Astrocyte (in vitro differentiated cells and primary cell): ENCODE measurements at regions not wholly inside any gene's neighbourhood (a gene's known extent, or its start where the extent isn't known, plus 50 kb on each side); places are given as distances from the start of the nearest gene placed in this dataset.

Experiments used
- CTCF ChIP-seq: IDR thresholded peaks from 2 replicates; pipeline ENCODE4 v1.5.1; 2011; ENCODE audit warnings: low read depth, mild to moderate bottlenecking, inconsistent platforms, low read length, moderate library complexity; ENCODE audit not compliant: insufficient read depth
- EZH2 ChIP-seq: IDR thresholded peaks from 2 replicates; pipeline ENCODE4 v1.6.1; 2012; ENCODE audit warnings: mild to moderate bottlenecking, low read length, inconsistent platforms; ENCODE audit not compliant: insufficient read depth

GRCh38 chr1:70745199-70745598, 302.4 kb downstream of the PTGER3 start:
- TF ChIP-seq CTCF (no peak), EZH2 (no peak)
